Astrocyte of the spinal cord (primary cell): ENCODE measurements at regions not wholly inside any gene's neighbourhood (a gene's known extent, or its start where the extent isn't known, plus 50 kb on each side); places are given as distances from the start of the nearest gene placed in this dataset.
"Not testable (repeated sequence)": the region's sequence is repeated elsewhere in the genome, so short reads cannot be mapped to it uniquely, and the experiment has no call there.

Experiments
- DNase-seq: peaks from one replicate; pipeline ENCODE4 v3.0.0; 2011; ENCODE audit warnings: low read depth, low spot score
- H3K4me3 ChIP-seq: 2 replicates; pipeline ENCODE4 v1.5.1; 2011; ENCODE audit warnings: low read depth, mild to moderate bottlenecking, low read length, moderate library complexity
- in situ Hi-C: cut with HindIII; loops from 2 replicates; pipeline ENCODE4 v1.10.0; 2017; ENCODE audit warnings: low sequenced_read_pairs
- TF ChIP-seq, protein P1 (sequence below): IDR thresholded peaks from 2 replicates; pipeline ENCODE4 v1.5.1; 2012; ENCODE audit warnings: low read depth, mild to moderate bottlenecking, low read length, inconsistent platforms

DNA sequence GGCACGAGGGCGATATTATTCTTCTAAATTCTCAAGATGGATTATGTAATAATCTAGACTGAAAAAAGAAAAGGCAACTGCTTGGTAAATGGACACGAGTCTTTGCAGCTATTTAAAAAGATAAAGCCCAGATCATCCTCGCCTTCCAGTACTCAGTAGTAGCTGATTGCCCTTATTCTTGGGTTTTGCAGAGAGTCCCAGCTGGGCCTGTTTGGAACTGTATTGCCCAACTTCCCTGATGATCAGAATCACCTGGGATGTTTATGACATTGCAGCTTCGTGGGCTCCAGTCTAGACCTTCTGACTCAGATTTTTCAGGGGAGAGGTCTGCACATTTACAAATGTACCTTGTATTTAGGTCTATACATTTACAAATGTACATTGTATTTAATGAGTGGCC lies 213.5 kb downstream of the RAB11FIP4 start:
- TF ChIP-seq, protein P1, sequence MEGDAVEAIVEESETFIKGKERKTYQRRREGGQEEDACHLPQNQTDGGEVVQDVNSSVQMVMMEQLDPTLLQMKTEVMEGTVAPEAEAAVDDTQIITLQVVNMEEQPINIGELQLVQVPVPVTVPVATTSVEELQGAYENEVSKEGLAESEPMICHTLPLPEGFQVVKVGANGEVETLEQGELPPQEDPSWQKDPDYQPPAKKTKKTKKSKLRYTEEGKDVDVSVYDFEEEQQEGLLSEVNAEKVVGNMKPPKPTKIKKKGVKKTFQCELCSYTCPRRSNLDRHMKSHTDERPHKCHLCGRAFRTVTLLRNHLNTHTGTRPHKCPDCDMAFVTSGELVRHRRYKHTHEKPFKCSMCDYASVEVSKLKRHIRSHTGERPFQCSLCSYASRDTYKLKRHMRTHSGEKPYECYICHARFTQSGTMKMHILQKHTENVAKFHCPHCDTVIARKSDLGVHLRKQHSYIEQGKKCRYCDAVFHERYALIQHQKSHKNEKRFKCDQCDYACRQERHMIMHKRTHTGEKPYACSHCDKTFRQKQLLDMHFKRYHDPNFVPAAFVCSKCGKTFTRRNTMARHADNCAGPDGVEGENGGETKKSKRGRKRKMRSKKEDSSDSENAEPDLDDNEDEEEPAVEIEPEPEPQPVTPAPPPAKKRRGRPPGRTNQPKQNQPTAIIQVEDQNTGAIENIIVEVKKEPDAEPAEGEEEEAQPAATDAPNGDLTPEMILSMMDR: no peak
- no peak overlapping the region for H3K4me3 ChIP-seq
- no peak for DNase-seq
- in situ Hi-C loops: no loop called here

DNA sequence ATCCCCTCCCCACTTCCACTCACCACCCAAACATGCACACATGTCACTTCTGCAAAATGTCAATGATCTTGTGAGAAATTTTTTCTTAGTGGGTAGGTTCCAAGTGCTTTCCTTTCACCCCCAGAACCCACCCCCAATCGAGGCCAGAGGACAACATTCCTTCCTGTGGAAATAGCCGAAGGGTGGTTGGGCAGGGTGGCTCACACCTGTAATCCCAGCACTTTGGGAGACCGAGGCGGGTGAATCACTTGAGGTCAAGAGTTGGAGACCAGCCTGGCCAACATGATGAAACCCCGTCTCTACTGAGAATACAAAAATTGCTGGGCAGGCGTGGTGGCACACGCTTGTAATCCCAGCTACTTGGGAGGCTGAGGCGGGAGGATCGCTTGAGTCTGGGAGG lies 208.7 kb downstream of the RAB11FIP4 start:
- DNase-seq, H3K4me3 ChIP-seq, in situ Hi-C loops: not testable (repeated sequence)

DNA sequence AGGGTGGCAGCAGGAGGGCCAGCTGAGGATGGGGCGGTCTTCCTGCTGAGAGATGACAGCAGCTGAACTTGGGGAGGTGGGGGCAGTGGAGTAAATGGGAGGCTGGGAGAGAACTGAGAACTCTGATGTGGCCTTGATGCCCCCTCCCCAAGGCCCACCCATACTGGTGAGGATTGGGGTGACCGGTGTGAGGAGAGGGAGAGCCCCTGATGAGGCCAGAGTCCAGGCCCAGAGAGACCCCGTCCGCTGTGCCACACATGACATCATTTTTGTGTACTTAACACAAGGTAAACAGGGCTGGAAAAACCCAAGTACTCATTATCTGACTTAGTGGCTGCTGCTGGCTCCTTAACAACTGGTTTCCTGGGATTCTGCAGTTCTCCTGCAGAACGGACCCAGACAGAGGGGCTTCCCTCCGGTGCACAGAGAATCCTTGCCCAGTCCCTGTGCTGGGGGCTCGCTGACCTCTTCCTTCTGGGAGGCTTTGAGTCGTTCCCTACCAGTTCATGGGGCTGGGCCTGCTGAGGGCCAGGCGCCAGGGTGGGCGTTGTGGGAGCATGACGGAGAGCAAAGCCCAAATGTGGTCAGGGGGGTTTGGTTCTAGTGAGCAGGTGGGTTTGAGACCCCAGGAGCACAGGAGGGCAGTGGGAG lies 207.6 kb downstream of the RAB11FIP4 start:
- no peak overlapping the region for H3K4me3 ChIP-seq
- in situ Hi-C loops: no loop called here
- no peak for DNase-seq
- TF ChIP-seq, protein P1: no peak

DNA sequence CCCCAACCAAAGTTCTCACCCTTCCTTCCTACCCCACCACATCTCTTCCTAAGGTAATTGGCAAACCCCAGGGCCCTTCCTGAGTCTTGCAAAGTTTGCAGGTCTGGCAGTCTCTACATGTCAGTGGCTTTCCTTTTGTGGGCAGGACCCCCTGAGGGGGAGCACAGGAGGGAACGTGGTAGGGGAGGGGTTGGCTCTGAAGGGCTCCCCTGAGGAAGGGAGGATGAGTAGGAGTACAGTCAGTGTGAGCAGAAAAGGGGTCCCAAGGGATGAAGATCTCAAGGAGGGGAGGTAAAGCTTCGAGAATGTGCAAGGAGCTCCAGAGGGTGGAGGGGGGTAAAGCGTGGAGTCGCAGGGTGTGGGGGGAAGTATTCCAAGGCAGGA lies 206.9 kb downstream of the RAB11FIP4 start:
- no peak for DNase-seq
- no peak overlapping the region for H3K4me3 ChIP-seq
- TF ChIP-seq, protein P1: no peak
- in situ Hi-C loops: no loop called here

DNA sequence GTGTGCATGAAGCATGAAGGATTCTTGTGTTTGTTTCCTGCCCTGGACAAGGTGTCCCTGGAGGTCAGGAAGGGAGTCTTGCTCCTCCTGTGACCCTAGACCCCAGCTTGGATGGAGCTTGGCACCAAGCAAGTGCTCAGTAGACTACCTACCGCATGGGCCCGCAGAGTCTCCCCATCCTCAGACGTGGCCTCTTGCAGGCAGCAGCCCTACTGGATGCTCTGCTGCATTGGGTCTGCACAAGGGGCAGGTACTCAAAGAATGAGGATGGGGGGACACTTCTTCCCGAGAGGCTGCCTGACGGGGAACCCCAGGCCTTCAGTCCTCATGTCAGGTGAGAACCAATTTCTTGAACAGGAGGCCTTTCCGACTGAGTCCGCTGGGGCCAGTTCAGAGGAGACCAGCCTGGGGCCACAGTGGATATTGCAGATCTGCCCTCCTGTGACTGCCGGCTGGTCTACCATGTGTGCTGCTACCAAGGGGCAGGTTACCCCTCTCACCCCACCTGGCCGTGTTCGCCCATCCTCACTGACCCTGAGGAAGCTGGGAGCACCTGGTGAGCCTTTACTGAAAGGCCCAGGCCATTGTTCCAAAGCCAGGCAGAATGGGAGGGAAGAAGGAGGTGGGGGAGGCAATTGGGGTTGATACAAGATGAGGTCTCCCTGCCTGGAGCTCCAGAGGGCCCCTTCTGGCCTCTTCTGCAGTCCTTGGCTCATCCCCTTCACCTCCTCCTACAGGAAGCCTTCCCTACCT lies 206.3 kb downstream of the RAB11FIP4 start:
- DNase-seq: no peak
- TF ChIP-seq, protein P1: no peak
- no peak overlapping the region for H3K4me3 ChIP-seq
- in situ Hi-C loops: no loop called here

DNA sequence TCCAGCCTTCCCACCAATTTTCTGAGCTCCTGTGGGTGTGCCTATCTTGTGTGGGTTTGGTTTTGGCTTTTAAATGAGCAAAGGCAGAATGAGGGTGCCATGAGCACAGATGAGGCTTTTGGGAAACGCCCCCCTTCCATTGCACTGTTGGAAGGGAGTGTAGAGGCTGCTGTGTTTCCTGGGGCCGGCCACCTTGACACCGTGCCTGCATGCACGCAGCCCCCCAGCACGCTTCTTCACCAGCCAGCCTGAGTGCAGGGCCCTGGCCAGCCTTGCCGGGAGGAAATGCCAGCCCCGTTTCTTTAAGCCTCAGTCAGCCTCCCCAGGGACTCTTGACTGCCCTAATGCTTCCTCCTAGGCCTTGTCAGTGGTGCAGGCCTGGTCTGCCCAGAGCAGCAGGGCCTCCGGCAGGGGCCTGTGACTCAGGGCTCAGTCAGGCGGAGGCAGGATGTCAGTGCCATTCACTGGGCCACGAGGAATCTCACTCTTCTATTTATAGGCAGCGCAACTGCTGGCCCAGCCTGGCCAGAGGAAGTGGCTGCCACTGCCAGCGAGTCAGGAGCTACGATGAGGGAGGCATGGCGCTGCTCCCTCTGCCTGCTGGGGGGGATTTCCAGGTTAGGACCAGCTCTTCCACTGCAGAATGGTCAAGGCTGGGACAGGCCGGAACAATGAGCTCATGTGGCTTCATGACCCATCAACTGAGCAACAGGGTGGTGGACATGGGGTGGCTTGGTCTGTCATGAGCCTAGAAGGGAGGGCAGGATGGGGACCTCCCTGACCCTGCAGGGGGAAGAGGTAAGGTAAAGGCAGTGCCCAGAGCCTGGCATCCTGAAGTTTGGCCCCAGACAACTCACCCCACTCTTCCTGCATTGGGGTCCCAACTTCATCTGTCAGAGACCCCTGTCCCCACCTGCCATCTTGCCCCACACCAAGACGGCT lies 205.2 kb downstream of the RAB11FIP4 start:
- TF ChIP-seq, protein P1: no peak
- DNase-seq: peak; percentile 97
- in situ Hi-C loops: no loop called here
- no peak overlapping the region for H3K4me3 ChIP-seq
